ENCODE measurements at regions not wholly inside any gene's neighbourhood (a gene's known extent, or its start where the extent isn't known, plus 50 kb on each side); places are given as distances from the start of the nearest gene placed in this dataset.

DNA sequence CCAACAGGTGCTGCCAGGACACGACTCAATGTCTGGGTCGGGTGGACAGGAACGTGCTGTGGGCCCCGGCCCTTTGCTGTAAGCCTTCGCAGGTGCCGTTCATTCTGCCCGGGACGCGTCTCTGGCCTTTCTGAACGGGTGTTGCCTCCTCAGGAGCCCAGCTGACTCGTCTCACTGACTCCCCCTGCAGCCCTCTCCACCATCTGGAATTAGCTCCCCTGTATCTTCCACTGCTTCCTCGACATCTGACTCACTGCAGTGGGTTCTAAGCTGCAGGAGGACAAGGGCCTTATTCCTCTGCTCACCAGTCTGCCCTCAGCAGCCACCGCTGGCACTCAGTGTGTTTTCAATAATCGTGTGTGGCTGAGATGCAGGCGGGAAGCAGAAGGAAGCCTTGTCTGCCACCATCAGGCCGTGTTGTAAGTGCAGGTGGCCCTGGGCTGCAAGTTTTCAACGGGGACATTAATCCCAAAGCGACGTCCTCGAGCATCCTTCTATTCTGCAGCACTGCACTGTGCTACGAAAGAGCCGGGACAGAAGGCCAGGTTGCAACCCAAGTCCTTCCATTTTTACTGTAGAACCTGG lies 256.2 kb downstream of the FOXL1 start:
- TF ChIP-seq POLR2AphosphoS5 (IDR thresholded peaks at IDR 0.05; ENCODE audit: insufficient read depth in 1 of 2, low read depth in 1 of 2) = no peak
- TF ChIP-seq, protein P1, sequence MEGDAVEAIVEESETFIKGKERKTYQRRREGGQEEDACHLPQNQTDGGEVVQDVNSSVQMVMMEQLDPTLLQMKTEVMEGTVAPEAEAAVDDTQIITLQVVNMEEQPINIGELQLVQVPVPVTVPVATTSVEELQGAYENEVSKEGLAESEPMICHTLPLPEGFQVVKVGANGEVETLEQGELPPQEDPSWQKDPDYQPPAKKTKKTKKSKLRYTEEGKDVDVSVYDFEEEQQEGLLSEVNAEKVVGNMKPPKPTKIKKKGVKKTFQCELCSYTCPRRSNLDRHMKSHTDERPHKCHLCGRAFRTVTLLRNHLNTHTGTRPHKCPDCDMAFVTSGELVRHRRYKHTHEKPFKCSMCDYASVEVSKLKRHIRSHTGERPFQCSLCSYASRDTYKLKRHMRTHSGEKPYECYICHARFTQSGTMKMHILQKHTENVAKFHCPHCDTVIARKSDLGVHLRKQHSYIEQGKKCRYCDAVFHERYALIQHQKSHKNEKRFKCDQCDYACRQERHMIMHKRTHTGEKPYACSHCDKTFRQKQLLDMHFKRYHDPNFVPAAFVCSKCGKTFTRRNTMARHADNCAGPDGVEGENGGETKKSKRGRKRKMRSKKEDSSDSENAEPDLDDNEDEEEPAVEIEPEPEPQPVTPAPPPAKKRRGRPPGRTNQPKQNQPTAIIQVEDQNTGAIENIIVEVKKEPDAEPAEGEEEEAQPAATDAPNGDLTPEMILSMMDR (IDR thresholded peaks at IDR 0.05) = no peak

Data from vagina (tissue), 2 donors.